ENCODE measurements at regions not wholly inside any gene's neighbourhood (a gene's known extent, or its start where the extent isn't known, plus 50 kb on each side); places are given as distances from the start of the nearest gene placed in this dataset.

DNA sequence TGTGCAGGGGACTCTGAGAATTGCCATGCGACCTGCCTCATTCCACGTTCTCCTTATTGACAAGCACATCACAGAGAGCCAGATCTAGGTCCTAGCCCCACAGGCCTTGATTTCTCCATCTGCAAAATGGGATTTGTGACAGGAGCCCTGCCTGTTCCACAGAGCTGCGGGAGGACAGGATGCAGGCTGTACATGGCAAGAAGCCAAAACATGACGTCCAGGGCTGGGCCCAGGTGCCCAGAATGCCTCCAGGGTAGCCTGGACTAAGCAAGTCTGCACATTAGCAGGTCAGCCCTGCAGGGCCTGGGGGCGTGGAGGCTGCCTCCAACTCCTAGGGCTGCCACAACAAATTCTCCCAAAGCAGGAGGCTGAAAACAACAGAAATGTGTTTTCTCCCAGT lies 235.7 kb upstream of the SDK2 start:
- TF ChIP-seq, protein P1, sequence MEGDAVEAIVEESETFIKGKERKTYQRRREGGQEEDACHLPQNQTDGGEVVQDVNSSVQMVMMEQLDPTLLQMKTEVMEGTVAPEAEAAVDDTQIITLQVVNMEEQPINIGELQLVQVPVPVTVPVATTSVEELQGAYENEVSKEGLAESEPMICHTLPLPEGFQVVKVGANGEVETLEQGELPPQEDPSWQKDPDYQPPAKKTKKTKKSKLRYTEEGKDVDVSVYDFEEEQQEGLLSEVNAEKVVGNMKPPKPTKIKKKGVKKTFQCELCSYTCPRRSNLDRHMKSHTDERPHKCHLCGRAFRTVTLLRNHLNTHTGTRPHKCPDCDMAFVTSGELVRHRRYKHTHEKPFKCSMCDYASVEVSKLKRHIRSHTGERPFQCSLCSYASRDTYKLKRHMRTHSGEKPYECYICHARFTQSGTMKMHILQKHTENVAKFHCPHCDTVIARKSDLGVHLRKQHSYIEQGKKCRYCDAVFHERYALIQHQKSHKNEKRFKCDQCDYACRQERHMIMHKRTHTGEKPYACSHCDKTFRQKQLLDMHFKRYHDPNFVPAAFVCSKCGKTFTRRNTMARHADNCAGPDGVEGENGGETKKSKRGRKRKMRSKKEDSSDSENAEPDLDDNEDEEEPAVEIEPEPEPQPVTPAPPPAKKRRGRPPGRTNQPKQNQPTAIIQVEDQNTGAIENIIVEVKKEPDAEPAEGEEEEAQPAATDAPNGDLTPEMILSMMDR (IDR thresholded peaks at IDR 0.05): no peak
- TF ChIP-seq POLR2A (IDR thresholded peaks at IDR 0.05): no peak

Measured in right lobe of liver (tissue), 4 donors.